ENCODE measurements at regions not wholly inside any gene's neighbourhood (a gene's known extent, or its start where the extent isn't known, plus 50 kb on each side); places are given as distances from the start of the nearest gene placed in this dataset.

- no peak for TF ChIP-seq CTCF (IDR thresholded peaks at IDR 0.05; ENCODE audit: low read depth, low read length, missing control alignments)
Measured at GRCh38 chr6:76533661-76534060, 461.2 kb upstream of the IMPG1 start.

GRCh38 chr6:76532647-76533046 is 460.2 kb upstream of the IMPG1 start:
- no peak for TF ChIP-seq CTCF (IDR thresholded peaks at IDR 0.05; ENCODE audit: low read depth, low read length, missing control alignments)
- H3K4me3 ChIP-seq (ENCODE audit: low read depth, low read length): no peak overlapping the region
- DNase-seq (ENCODE audit: low read depth): no peak

More at GRCh38 chr6:76533661-76534060, 461.2 kb upstream of the IMPG1 start:
- H3K4me3 ChIP-seq (ENCODE audit: low read depth, low read length): no peak overlapping the region
- no peak for DNase-seq (ENCODE audit: low read depth)

- no peak for TF ChIP-seq CTCF (IDR thresholded peaks at IDR 0.05; ENCODE audit: low read depth, low read length, missing control alignments)
- no peak for DNase-seq (ENCODE audit: low read depth)
- no peak overlapping the region for H3K4me3 ChIP-seq (ENCODE audit: low read depth, low read length)
Measured at GRCh38 chr6:76518443-76518842, 446.0 kb upstream of the IMPG1 start.

GRCh38 chr6:76516924-76517323 is 444.5 kb upstream of the IMPG1 start:
- DNase-seq (ENCODE audit: low read depth): no peak
- no peak for TF ChIP-seq CTCF (IDR thresholded peaks at IDR 0.05; ENCODE audit: low read depth, low read length, missing control alignments)
- no peak overlapping the region for H3K4me3 ChIP-seq (ENCODE audit: low read depth, low read length)

GRCh38 chr6:76510489-76510888 is 438.0 kb upstream of the IMPG1 start:
- no peak overlapping the region for H3K4me3 ChIP-seq (ENCODE audit: low read depth, low read length)
- TF ChIP-seq CTCF (IDR thresholded peaks at IDR 0.05; ENCODE audit: low read depth, low read length, missing control alignments): no peak
- no peak for DNase-seq (ENCODE audit: low read depth)

- no peak for TF ChIP-seq CTCF (IDR thresholded peaks at IDR 0.05; ENCODE audit: low read depth, low read length, missing control alignments)
- DNase-seq (ENCODE audit: low read depth): no peak
- H3K4me3 ChIP-seq (ENCODE audit: low read depth, low read length): no peak overlapping the region
Measured at GRCh38 chr6:76509397-76509796, 436.9 kb upstream of the IMPG1 start.

GRCh38 chr6:76506808-76507207 is 434.3 kb upstream of the IMPG1 start:
- DNase-seq (ENCODE audit: low read depth): no peak
- no peak for TF ChIP-seq CTCF (IDR thresholded peaks at IDR 0.05; ENCODE audit: low read depth, low read length, missing control alignments)
- no peak overlapping the region for H3K4me3 ChIP-seq (ENCODE audit: low read depth, low read length)
